ENCODE measurements at regions not wholly inside any gene's neighbourhood (a gene's known extent, or its start where the extent isn't known, plus 50 kb on each side); places are given as distances from the start of the nearest gene placed in this dataset.

- H3K4me3 ChIP-seq (ENCODE audit: low read depth, low read length), result no peak overlapping the region
- H3K27me3 ChIP-seq (ENCODE audit: control insufficient read depth, insufficient read depth, low read length), result no peaks in the 10 kb centered on the region
- FAIRE-seq, result no peak
- H3K36me3 ChIP-seq (ENCODE audit: control insufficient read depth, insufficient read depth, low read length), result no peaks in the 10 kb centered on the region
- TF ChIP-seq CTCF (IDR thresholded peaks at IDR 0.05; ENCODE audit: insufficient read depth, low read length, severe bottlenecking), result peak; percentile 29
- no peak for DNase-seq (ENCODE audit: low read depth)
Measured at GRCh38 chr9:2321523-2322148, 300.0 kb upstream of the VLDLR start.

GRCh38 chr9:2324742-2325141 lies 296.8 kb upstream of the VLDLR start:
- DNase-seq (ENCODE audit: low read depth) (no peak), FAIRE-seq (peak; percentile 76)
- no peak overlapping the region for H3K4me3 ChIP-seq (ENCODE audit: low read depth, low read length)
- no peaks in the 10 kb centered on the region for H3K36me3 ChIP-seq (ENCODE audit: control insufficient read depth, insufficient read depth, low read length)
- no peaks in the 10 kb centered on the region for H3K27me3 ChIP-seq (ENCODE audit: control insufficient read depth, insufficient read depth, low read length)
- no peak for TF ChIP-seq CTCF (IDR thresholded peaks at IDR 0.05; ENCODE audit: insufficient read depth, low read length, severe bottlenecking)

GRCh38 chr9:2332663-2333062 lies 288.9 kb upstream of the VLDLR start:
- no peaks in the 10 kb centered on the region for H3K27me3 ChIP-seq (ENCODE audit: control insufficient read depth, insufficient read depth, low read length)
- TF ChIP-seq CTCF (IDR thresholded peaks at IDR 0.05; ENCODE audit: insufficient read depth, low read length, severe bottlenecking), result no peak
- FAIRE-seq, result peak; percentile 84

GRCh38 chr9:2335260-2335659 lies 286.3 kb upstream of the VLDLR start:
- H3K36me3 ChIP-seq (ENCODE audit: control insufficient read depth, insufficient read depth, low read length), result no peaks in the 10 kb centered on the region
- FAIRE-seq, result peak; percentile 18
- H3K4me3 ChIP-seq (ENCODE audit: low read depth, low read length), result no peak overlapping the region
- no peaks in the 10 kb centered on the region for H3K27me3 ChIP-seq (ENCODE audit: control insufficient read depth, insufficient read depth, low read length)
- TF ChIP-seq CTCF (IDR thresholded peaks at IDR 0.05; ENCODE audit: insufficient read depth, low read length, severe bottlenecking), result no peak
- no peak for DNase-seq (ENCODE audit: low read depth)

More at GRCh38 chr9:2332663-2333062, 288.9 kb upstream of the VLDLR start:
- H3K4me3 ChIP-seq (ENCODE audit: low read depth, low read length), result no peak overlapping the region
- DNase-seq (ENCODE audit: low read depth), result no peak
- no peaks in the 10 kb centered on the region for H3K36me3 ChIP-seq (ENCODE audit: control insufficient read depth, insufficient read depth, low read length)

- Histone ChIP-seq H3K36me3 (ENCODE audit: control insufficient read depth, insufficient read depth, low read length) (no peaks in the 10 kb centered on the region), H3K27me3 (ENCODE audit: control insufficient read depth, insufficient read depth, low read length) (no peaks in the 10 kb centered on the region), H3K4me3 (ENCODE audit: low read depth, low read length) (no peak overlapping the region)
- TF ChIP-seq CTCF (IDR thresholded peaks at IDR 0.05; ENCODE audit: insufficient read depth, low read length, severe bottlenecking), result peak; percentile 37
- DNase-seq (ENCODE audit: low read depth) (peak; percentile 16), FAIRE-seq (peak; percentile 40)
Measured at GRCh38 chr9:2336055-2336454, 285.5 kb upstream of the VLDLR start.

GRCh38 chr9:2337131-2337530 lies 284.5 kb upstream of the VLDLR start:
- Histone ChIP-seq H3K27me3 (ENCODE audit: control insufficient read depth, insufficient read depth, low read length) (no peaks in the 10 kb centered on the region), H3K4me3 (ENCODE audit: low read depth, low read length) (no peak overlapping the region), H3K36me3 (ENCODE audit: control insufficient read depth, insufficient read depth, low read length) (no peaks in the 10 kb centered on the region)
- FAIRE-seq, result no peak
- no peak for DNase-seq (ENCODE audit: low read depth)
- TF ChIP-seq CTCF (IDR thresholded peaks at IDR 0.05; ENCODE audit: insufficient read depth, low read length, severe bottlenecking), result no peak
